Esophagus muscularis mucosa (tissue), 4 donors: ENCODE measurements at regions not wholly inside any gene's neighbourhood (a gene's known extent, or its start where the extent isn't known, plus 50 kb on each side); places are given as distances from the start of the nearest gene placed in this dataset.
A peak's percentile ranks its signal among the peaks of the same experiment; 100 is the strongest.

Experiments used
- DNase-seq: peaks from one replicate; pipeline ENCODE4 v3.0.0-alpha.2; 2017; ENCODE audit errors: extremely low spot score
- H3K27ac ChIP-seq, 4 donors: fragments of 200-600 bp; sonication (generic); replicated peaks in 1 of 4; 1 replicate in 3 of 4; 2 replicates in 1 of 4; pipeline ENCODE4 v1.5.1; 2016 to 2019; ENCODE audit warnings: mild to moderate bottlenecking in 1 of 4
- H3K27me3 ChIP-seq, 4 donors: fragments of 200-600 bp; sonication (generic); one replicate each; pipeline versions ENCODE4 v1.5.1 to v1.6.0; 2016 to 2019
- H3K36me3 ChIP-seq, 4 donors: fragments of 200-600 bp; sonication (generic); one replicate each; pipeline ENCODE4 v1.5.1; 2016 to 2019
- H3K4me1 ChIP-seq, 4 donors: fragments of 200-600 bp; sonication (generic); one replicate each; pipeline ENCODE4 v1.5.1; 2016 to 2019
- H3K4me3 ChIP-seq, 4 donors: fragments of 200-600 bp; sonication (generic); 1 replicate in 2 of 4; 2 replicates in 2 of 4; pipeline ENCODE4 v1.5.1; 2016 to 2019; ENCODE audit warnings: mild to moderate bottlenecking in 4 of 4, moderate library complexity in 1 of 4
- H3K9me3 ChIP-seq, 4 donors: fragments of 200-600 bp; sonication (generic); 1 replicate in 3 of 4; 2 replicates in 1 of 4; pipeline ENCODE4 v1.5.1; 2016 to 2019
- EP300 ChIP-seq: sonication (generic); formaldehyde crosslinking; IDR thresholded peaks from one replicate; pipeline ENCODE4 v1.6.1; 2017; ENCODE audit warnings: antibody characterized with exemption
- POLR2A ChIP-seq: fragments of 450-650 bp; IDR thresholded peaks from one replicate; pipeline ENCODE4 v1.6.1; 2017; ENCODE audit warnings: antibody characterized with exemption, moderate library complexity, mild to moderate bottlenecking, low read depth
- POLR2AphosphoS5 ChIP-seq, 2 donors: sonication (generic); formaldehyde crosslinking; IDR thresholded peaks; one replicate each; pipeline ENCODE4 v1.6.1; 2017; ENCODE audit warnings: antibody characterized with exemption in 2 of 2
- WGBS: methylation state at CpG from one replicate; pipeline ENCODE4 v1.1.5; 2018; 5-methylcytosine and 5-hydroxymethylcytosine counted together
- intact Hi-C: fragments of 100-400 bp; cut with DNase I; formaldehyde crosslinking; loops from one replicate; pipeline ENCODE4 v1.15.1; 2023
- TF ChIP-seq, protein P1 (sequence below), 3 experiments: fragments of 200-600 bp in 2 of 3; fragments of 450-650 bp in 1 of 3; sonication (generic) in 2 of 3; IDR thresholded peaks; one replicate each; pipeline ENCODE4 v1.5.1; 2017 to 2019; ENCODE audit warnings: antibody characterized with exemption in 3 of 3, mild to moderate bottlenecking in 2 of 3, moderate library complexity in 1 of 3

GRCh38 chr6:141682391-141682790 is 450.3 kb upstream of the GJE1 start:
- Histone ChIP-seq H3K4me1 (no peaks in the 10 kb centered on the region), H3K9me3 (no peaks in the 10 kb centered on the region), H3K4me3 (no peak overlapping the region), H3K36me3 (no peaks in the 10 kb centered on the region), H3K27ac (no peak overlapping the region), H3K27me3 (no peaks in the 10 kb centered on the region)
- no peak for DNase-seq
- TF ChIP-seq POLR2A: no peak
- TF ChIP-seq, protein P1, sequence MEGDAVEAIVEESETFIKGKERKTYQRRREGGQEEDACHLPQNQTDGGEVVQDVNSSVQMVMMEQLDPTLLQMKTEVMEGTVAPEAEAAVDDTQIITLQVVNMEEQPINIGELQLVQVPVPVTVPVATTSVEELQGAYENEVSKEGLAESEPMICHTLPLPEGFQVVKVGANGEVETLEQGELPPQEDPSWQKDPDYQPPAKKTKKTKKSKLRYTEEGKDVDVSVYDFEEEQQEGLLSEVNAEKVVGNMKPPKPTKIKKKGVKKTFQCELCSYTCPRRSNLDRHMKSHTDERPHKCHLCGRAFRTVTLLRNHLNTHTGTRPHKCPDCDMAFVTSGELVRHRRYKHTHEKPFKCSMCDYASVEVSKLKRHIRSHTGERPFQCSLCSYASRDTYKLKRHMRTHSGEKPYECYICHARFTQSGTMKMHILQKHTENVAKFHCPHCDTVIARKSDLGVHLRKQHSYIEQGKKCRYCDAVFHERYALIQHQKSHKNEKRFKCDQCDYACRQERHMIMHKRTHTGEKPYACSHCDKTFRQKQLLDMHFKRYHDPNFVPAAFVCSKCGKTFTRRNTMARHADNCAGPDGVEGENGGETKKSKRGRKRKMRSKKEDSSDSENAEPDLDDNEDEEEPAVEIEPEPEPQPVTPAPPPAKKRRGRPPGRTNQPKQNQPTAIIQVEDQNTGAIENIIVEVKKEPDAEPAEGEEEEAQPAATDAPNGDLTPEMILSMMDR (IDR thresholded peaks at IDR 0.05): no peak
- no peak for TF ChIP-seq POLR2AphosphoS5 (IDR thresholded peaks at IDR 0.05)
- no peak for TF ChIP-seq EP300
- intact Hi-C loops: no loop called here

GRCh38 chr6:141677598-141678211 is 455.0 kb upstream of the GJE1 start:
- intact Hi-C loops: loop anchor here (10.0 kb wide), 1 partner anchor 437 kb away; no protein-coding TSS in a partner anchor

GRCh38 chr6:141675957-141676356 is 456.8 kb upstream of the GJE1 start:
- no peaks in the 10 kb centered on the region for H3K9me3 ChIP-seq
- no peaks in the 10 kb centered on the region for H3K27me3 ChIP-seq
- WGBS: 28% methylated on average over 1 of the region's 1 CpG
- H3K36me3 ChIP-seq: no peaks in the 10 kb centered on the region
- intact Hi-C loops: loop anchor here (10.0 kb wide), 1 partner anchor 439 kb away; no protein-coding TSS in a partner anchor
- no peak for DNase-seq
- H3K4me1 ChIP-seq: no peaks in the 10 kb centered on the region
- TF ChIP-seq POLR2A (no peak), POLR2AphosphoS5 (IDR thresholded peaks at IDR 0.05) (no peak), EP300 (no peak)
- TF ChIP-seq, protein P1 (IDR thresholded peaks at IDR 0.05): no peak
- no peak overlapping the region for H3K27ac ChIP-seq
- no peak overlapping the region for H3K4me3 ChIP-seq

More at GRCh38 chr6:141677598-141678211, 455.0 kb upstream of the GJE1 start:
- Histone ChIP-seq H3K4me1 (no peaks in the 10 kb centered on the region), H3K27ac (no peak overlapping the region), H3K36me3 (no peaks in the 10 kb centered on the region), H3K9me3 (no peaks in the 10 kb centered on the region), H3K27me3 (no peaks in the 10 kb centered on the region), H3K4me3 (no peak overlapping the region)
- TF ChIP-seq, protein P1 (IDR thresholded peaks at IDR 0.05): peak in 2 of 3 experiments; percentile 28 to 44
- TF ChIP-seq POLR2A (no peak), POLR2AphosphoS5 (IDR thresholded peaks at IDR 0.05) (no peak)
- 51% methylated on average over 4 of the region's 4 CpGs for WGBS
- no peak for DNase-seq

GRCh38 chr6:141669141-141669540 is 463.6 kb upstream of the GJE1 start:
- Histone ChIP-seq H3K9me3 (no peaks in the 10 kb centered on the region), H3K27ac (no peak overlapping the region), H3K4me1 (no peaks in the 10 kb centered on the region), H3K4me3 (no peak overlapping the region), H3K36me3 (no peaks in the 10 kb centered on the region), H3K27me3 (no peaks in the 10 kb centered on the region)
- DNase-seq: no peak
- intact Hi-C loops: no loop called here
- TF ChIP-seq, protein P1 (IDR thresholded peaks at IDR 0.05): no peak
- no peak for TF ChIP-seq POLR2A
- no peak for TF ChIP-seq POLR2AphosphoS5 (IDR thresholded peaks at IDR 0.05)
- TF ChIP-seq EP300: no peak
- 81% methylated on average over 7 of the region's 7 CpGs for WGBS
